CD4-positive, alpha-beta T cell treated with Interleukin-21 for 1 hour (primary cell): ENCODE measurements at regions not wholly inside any gene's neighbourhood (a gene's known extent, or its start where the extent isn't known, plus 50 kb on each side); places are given as distances from the start of the nearest gene placed in this dataset.
"Not testable (repeated sequence)": the region's sequence is repeated elsewhere in the genome, so short reads cannot be mapped to it uniquely, and the experiment has no call there.

ENCODE experiments used
- DNase-seq: peaks from one replicate; pipeline ENCODE4 v3.0.0-alpha.2; 2020

DNA sequence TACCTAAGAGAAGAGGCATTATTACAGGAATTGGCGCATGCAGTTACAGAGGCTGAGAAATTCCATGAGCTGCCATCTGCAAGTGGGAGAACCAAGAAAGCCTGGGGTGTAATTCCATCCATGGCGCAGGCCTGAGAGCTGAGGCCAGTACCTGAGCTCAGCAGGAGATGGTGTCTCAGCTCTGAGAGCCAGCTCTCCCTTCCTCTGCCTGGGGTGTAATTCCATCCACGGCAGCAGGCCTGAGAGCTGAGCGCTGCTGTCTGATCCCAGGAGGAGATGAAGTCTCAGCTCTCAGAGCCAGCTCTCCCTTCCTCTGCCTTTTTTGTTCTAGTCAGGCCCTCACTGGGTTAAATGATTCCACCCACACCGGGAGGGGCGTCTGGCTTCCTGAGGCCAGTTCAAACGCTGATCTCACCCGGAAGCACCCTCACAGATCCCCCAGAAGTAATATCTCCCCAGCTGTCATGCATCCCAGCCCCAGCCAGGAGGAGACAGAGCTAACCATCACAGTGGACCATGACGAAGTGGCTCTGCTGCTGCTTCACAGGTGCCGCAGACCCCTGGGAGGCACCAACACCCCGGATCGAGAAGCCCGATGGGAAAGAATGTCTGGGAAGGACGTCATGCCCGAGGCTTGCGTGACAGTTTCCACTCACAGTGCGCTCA, 4454.9 kb upstream of the TPTE start:
- not testable (repeated sequence) for DNase-seq

DNA sequence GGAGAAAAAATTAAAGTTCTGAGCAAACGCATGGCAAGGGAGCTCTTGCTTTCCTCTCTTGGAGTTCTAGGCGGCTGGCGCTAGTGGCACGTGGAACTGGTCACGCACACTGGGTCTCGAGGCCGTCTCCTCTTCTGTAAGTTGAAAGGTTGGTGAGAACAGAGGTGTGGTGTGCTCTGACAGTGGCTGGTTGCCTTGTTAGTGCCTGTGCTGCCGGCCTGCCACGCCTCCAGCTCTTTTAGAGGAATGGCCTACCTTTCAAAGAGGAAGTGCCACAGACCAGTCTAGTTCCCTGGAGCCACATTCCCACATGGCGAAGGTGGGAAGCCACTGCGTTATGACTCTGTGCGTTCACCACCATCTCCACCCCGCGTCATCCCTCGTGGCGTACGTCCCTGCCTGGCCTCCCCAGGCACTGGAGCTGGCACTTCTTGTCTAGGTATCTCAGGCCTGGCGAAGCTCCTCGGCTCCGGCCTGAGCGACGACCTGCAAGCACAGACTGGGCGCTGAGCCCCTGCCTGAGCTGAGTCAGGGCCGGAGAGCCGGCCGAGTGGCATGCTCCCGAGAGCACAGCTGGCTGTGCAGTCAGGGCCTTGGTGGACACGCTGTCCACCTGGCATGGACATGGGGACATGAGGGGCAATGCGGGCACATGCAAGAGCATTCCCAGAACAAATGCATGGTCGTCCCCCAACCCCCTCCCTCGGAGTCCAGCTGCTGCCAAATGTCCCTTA, 4453.1 kb upstream of the TPTE start:
- DNase-seq, result not testable (repeated sequence)

DNA sequence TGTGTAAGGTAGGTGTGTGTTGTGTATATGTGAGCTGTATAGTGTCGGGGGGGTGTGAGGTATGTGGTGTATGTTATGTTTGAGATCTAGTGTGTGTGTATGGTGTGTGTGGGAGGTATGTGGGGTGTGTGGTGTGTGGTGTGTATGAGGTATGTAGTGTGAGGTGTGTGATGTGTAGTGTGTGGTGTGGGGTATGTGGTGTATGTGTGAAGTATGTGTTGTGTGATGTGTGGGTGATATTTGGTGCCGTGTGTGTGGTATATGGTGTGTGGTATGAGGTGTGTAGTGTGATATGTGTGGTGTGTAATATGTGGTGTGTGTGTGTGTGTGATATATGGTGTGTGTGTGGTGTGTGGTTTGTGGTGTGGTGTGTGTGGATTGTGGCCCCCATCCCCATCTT, 4451.2 kb upstream of the TPTE start:
- DNase-seq, result not testable (repeated sequence)

DNA sequence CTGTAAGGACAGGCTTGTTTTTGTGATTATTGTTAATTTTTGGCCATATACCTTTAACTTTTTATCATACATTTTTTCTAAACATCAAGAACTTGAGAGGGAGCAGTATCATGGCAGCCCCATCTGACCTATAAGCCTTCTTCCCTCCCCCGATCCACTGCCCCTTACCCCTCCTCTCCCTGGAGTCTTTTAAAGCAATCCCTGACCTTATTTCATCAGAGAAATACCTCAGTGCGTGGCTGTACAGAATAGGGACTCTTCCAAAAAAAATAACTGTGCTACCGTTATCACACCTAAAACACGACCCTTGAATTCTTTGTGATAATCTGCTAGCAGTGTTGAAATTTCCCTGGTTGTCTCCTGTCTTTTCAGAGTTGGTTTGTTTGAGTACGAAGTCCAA, 4448.7 kb upstream of the TPTE start:
- DNase-seq, result not testable (repeated sequence)

DNA sequence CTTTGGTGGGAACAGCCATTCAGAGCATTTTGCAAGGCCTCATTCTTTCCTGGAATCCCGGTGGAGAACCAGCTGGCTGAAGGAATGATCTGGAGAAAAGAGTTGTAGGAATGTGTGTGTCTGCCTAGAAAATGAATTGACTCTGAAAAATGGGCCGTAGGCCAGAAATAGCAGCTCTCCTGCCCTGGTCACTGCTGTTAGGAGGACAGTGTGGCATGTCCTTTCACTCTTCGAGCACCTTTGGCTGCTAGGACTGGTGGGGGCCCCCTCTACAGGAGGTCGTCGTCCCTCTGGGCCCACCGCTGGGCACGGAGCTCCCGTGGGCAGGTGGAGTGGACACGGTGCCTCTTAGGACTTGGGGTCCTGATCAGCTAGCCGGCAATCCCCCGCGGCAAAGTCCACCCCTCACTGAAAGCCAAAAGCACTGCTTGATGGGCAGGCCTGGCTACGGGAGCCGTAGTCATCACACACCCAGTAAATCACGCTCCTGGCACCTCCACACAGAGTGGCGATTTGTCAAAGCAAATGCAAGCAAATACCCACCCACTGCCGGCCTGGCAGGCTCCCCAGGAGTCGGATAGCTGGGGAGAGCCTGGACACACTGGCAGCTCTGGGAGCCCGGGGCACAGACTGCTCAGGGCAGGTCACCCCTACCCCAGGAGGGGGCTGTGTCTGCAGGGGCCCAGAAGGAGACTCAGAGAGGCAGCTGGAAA, 4447.2 kb upstream of the TPTE start:
- not testable (repeated sequence) for DNase-seq

DNA sequence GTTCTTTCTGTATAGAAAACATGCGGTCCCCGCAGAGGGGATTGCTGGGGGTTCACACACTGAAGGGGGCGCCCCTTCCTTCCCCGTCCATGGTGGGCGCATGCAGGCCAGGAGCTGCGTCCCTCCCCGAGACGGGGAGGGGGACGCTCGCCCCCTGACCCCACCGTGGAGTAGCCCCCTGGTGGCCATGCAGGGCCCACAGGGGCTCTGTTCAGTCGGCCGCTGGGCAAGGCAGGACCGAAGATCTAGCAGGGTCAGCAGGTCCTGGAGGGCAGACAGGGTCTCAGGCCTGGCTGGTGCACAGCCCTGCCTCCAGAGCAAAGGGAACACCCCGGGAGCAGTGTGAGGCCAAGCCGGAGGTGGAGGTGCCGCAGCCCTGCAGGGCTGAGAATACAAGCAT, 4446.4 kb upstream of the TPTE start:
- DNase-seq, result not testable (repeated sequence)

DNA sequence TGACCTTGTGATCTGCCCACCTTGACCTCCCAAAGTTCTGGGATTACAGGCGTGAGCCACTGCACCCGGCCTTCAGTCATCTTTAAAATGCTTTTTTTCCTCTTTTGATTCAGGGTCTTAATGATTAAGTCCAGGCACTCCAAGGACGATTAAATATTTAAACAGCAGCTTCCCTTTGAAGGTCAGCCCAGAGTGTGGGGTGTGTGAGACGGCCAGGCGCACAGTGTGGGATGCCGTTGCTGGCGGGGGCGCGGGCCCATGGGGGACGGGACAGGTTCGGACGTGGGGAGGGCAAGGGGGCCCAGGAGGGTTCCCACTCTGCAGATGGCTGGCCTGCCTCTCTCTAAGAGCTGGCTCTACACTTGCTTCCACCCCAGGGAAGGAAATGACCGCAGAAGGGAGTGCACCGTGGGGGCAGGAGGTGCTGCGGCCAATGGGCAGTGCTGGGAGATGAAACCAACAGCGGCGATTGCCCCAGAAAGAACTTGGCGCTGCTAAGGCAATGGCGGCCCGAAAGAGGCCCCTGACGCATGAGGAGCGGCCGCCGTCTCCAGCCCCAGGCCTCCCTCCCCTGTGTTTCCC, 4445.7 kb upstream of the TPTE start:
- not testable (repeated sequence) for DNase-seq

DNA sequence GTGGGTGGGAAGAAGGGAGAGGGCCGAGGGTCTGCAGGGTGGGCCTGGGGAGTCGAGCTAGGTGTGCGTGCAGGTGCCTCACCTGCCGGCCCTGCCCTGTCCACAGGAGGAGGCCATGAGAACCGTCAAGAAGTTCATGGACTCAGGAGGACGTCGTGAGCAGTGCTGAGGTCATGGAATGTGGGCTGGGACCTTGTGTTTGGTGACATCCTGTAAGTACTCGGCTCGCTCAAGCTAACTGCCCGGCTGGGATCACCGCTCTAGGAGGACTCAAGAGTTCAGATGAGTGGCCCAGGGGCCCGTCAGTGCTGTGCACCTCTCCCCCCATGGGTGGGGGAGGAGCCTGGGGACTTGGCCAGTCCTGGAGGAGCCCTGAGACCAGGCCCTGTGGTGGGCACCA, 4444.0 kb upstream of the TPTE start:
- not testable (repeated sequence) for DNase-seq

DNA sequence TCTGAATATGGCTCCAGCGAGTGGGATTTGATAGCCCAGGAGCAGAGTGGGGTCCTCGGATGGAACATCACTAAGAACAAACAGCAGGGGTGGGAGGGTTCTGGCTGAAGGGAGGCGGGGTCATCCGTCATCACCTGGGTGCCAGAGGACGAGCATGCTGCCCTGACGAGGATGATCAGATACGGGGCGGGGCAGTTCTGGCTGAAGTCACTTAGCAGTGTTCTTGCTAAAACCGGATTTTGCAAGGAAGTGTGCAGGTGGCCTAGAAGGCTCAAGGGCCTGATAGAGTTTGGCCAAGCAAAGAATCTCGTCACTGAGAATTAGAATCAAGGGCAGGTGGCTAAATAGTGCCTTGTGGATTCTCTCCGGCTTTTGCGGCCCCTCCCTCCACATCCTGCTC, 4442.5 kb upstream of the TPTE start:
- DNase-seq, result not testable (repeated sequence)

DNA sequence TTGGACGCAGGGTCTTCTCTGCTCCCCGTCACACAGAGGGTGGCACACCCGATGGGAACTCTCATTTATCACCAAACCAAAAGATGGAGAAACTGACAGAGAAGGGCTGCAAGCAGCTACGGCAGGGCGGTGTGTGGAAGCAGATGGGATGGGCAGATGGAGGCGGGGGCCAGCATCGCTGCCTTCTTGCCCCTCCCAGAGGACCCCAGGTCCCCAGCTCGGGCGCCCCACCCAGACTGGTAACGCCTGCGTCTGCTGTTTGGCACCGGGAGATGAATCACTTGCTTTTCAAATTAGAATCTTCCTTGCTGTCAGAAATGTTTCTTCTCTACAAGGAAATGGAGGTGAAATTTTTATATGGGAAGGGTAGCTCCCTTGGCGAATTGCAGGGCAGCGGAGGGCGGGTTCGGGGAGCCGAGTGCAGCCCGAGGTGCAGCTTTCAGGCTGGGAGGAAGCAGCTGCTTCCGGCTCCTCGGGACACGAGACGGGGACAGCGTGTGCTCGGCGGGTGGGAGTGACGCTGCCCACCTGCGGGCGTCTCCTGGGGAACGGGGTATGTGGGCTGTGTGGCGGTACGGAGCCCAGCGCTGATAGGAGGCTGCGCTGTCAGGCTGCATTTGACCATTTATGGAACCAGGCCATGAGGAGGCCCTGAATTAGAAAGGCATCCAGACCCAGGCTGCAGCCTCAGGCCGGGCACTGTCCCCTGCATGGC, 4440.3 kb upstream of the TPTE start:
- DNase-seq, result not testable (repeated sequence)

DNA sequence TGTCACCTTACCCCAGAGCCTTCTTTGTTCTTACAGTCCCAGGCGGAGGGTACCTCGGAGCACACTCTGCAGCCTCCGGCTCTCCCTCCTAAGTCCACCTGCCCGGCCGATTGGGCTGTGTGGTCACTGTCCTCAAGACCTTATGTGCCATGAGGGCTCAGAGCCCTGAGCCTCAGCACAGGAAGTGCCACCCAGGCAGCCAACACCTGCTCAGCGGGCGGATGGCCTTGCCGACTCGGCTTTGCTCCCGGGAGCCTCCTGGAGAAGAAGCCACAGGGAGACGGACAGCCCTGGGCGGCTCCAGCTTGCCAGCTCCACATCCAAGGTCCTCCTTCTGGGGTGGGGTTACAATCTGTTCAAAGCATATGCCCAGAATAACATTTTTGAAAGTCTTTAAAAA, 4439.2 kb upstream of the TPTE start:
- DNase-seq, result not testable (repeated sequence)

DNA sequence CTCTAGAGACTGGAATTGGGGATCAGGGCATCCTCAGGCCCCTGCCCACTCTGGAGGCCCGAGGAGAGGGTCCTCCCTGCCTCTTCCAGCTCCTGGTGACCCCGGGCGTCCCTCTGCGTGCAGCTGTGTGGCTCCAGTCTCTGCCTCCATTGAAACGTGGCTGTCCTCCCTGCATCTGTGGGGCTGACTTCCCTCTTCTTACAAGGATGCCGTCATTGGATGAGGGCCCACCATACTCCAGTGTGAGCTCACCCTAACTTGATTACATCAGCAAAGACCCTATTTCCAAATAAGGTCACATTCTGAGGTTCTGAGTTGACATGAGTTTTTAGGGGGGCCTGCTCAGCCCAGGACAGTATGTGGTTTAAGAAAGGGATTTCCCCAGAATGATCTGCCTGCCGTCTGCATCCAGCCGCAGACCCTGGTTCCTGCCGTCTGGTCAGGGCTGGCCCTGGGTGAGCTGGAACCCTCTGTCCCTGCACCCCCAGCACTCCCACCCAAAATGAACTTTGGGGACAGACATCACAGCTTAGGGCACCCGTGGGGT, 4437.7 kb upstream of the TPTE start:
- not testable (repeated sequence) for DNase-seq

DNA sequence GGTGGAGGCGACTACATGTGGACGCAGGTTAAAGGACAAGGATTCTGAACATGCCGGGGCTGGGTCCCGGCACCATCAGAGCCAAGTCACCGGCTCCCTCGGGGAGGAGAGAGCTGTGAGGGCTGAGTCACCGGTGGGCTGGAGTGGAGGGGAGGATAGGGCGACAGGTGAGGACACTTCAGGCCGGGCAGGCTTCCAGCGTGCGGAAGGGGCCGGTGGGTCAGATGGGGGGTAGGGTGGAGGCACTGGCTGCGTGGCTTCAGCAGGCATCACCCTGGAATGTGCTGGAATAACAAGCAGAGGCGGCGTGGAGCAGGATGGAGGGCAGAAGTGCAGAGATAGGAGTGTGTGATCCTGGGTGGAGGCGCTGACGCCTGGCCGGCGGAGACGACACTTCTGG, 4435.3 kb upstream of the TPTE start:
- DNase-seq, result not testable (repeated sequence)

DNA sequence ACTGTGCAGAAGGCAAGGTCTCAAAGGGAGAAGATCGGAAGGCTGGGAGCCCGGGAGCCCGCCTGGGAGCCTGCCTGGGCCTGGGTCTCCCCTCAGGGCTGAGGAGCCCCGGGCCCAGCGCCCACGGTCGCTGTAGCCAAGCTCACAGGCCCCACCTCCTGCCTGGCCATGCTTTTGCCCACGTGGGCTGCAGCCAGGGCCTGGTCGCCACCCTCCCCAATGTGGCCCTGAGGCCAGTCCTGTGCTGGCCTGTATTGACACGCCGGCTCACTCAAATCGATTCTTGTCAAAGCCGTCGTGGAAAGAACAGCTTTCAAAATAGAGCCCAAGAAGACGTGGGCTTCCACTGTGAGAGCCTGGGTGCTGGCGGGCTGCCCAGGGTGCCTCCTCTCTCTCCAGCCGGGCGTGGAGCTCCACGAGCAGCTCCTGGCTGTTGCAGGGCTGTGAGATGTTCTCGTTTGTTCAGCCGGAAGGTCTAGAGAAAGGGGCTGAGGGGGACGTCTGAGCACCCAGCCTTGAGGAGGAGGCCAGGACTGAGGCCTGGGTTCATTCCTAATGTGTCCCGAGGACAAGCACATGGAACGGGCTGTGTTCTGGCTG, 4433.7 kb upstream of the TPTE start:
- not testable (repeated sequence) for DNase-seq

DNA sequence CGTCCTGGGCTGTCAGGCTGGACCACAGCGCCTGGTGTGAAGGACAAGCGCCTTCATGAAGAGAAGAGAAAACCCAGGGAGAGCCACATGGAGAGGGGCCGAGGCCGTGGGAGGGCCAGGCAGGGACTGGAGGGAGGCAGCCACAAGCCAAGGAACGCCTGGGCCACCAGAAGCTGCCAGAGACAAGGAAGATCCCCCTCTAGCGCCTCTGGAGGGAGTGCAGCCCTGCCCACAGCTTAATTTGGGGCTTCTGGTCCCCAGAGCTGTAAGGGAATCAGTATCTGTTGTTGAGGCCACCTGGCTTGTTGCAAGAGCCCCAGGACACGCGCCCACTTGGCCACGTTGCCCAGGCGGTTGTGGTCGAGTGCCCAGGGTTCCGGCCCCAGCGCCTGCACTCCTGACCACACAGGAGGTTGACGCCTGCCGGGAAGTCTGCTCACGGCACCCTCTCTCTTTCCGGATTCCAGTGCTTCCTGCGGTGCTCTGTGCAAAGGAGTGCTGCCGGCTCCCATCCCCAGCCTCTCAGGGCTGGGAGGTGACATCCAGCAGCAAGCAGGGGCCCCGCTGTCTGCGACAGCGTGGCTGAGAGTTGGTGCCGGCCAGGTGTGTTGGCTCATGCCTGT, 4431.0 kb upstream of the TPTE start:
- not testable (repeated sequence) for DNase-seq

DNA sequence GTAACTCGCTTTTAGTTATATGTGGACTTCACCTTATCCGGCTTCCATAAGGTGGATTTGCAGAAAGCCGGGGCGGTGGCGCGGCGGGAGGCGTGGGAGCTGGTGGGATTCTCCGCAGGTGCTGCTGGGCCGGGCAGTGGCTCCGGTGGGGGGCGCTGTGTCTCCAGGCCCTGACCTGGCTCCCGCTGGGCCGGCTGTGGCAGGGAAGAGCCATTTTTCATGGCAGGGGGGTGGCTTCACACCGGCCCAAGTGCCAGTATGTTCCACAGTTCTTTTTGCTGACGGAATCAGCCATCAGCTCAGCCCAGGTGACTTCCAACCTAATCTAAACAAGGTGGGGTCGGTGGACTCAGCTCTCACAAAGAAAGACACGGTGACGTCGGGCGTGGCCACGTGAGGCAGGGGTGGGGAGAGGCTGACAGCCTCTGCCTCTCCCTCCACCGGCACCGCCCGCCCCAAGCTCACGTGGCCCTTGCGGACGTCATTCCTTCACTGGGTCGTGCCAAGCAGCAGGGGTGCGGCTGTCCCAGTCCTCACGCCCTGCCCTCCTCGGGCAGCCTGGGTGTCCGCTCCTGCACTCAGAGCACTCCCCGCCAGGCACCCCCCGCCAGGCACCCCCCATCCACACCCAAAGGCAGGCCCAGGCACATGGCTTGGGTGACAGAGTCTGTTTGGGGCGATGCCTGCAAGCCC, 4429.9 kb upstream of the TPTE start:
- DNase-seq, result not testable (repeated sequence)

DNA sequence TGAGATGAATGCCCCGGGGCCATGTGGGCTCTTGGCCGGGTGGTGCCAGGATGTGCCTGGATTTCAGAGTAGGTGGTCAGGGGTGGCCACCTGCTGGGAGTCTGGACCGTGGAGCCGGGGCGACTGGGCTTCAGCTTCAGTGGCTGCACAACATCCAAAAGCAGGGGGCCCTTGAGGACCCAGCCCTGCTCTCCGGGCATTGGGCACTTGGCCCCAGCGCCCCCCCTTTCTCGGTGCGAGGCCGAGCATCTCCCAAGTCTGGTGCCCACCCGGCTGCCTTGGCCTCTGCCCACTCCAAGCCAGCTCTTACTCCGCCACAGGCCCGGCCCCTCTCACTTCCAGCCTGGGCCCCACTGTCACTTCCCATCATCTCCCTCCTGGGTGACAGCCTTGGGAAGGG, 4429.0 kb upstream of the TPTE start:
- not testable (repeated sequence) for DNase-seq

DNA sequence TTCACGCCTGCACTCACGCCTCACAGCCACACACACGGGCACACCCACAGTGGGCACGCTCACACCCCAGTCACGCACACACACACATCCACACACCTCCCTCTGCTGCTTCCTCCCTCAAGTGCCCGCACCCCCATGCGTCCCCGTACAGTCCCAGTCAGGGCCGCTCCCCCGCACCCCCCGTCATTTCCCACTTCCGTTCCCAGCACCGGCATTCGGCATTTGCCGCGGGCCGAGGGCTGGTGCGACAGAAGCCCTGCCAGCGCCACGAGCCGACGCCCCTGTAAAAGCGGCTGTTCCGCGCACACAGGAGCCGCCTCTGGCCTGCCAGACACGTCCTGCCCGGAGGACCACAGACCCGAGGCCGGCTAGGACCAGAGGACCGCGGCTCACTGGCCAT, 4428.0 kb upstream of the TPTE start:
- peak; percentile 42 for DNase-seq

DNA sequence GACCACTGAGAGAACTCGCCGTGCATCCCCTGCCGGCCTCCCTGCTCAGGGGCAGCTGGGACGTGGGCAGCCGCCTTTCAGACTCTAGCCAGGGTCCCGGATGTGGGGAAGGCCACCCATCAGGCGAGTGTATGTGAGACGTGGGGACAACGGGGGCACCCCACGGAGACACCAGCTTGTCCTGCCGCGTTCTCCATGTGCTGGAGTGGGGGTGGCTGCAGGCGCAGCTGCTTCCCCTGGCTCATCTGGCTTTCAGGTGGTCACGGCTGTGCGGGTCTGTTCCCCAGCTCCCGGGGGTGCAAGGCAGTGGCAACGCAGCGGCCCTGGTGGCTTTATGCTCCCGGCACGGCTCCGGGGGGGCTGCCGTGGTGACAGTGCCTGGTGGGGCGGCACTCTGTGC, 4427.5 kb upstream of the TPTE start:
- DNase-seq, result not testable (repeated sequence)

DNA sequence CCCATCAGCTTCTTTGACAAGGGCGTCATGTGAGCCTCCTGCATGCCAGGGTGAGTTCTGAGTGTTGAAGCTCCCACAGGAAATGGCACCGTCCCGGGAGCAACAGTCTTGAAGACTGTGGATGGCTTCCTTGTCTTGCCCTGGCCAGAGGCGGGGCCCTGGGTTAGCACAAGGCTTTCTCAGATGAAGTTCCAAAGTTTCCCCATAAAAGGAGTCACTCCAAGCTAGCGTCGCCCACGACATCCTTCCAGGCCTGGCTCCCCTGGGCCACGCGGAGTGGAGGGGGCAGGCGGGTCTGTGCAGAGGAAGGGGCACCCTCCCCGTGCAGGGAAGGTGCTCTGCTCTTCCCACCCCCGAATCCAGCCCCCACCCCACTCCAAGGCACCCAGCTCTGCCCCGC, 4426.1 kb upstream of the TPTE start:
- not testable (repeated sequence) for DNase-seq
